Panc1 (cell line): ENCODE measurements at regions not wholly inside any gene's neighbourhood (a gene's known extent, or its start where the extent isn't known, plus 50 kb on each side); places are given as distances from the start of the nearest gene placed in this dataset.

Experiments
- ATAC-seq: fragments of 200-7000 bp; cut with Tn5 transposase; 2 replicates; pipeline ENCODE4 v1.9.1; 2020; ENCODE audit warnings: mild to moderate bottlenecking, moderate library complexity
- BruUV-seq: library from RNA; stranded (reverse); fragments of 400-500 nt; replicated peaks from 2 replicates; lab custom pipeline; 2021; lab: Mats Ljungman, UMichigan
- CTCF ChIA-PET: fragments of 300-600 bp; sonication (Branson Sonifier 250); formaldehyde crosslinking; loops from one replicate; lab custom pipeline; 2022; ENCODE audit warnings: antibody characterized with exemption; lab: Charles Lee
- POLR2A ChIA-PET: fragments of 300-600 bp; sonication (Branson Sonifier 250); formaldehyde crosslinking; loops from one replicate; lab custom pipeline; 2022; ENCODE audit warnings: antibody characterized with exemption; lab: Charles Lee
- DNase-seq: peaks from one replicate; pipeline ENCODE4 v3.0.0-alpha.2; 2010; ENCODE audit warnings: low read depth, low spot score
- H3K27ac ChIP-seq: 2 replicates; pipeline ENCODE4 v1.5.1; 2011; ENCODE audit warnings: mild to moderate bottlenecking, low read length, inconsistent platforms
- H3K27me3 ChIP-seq: fragments of 200-500 bp; sonication (Bioruptor generic); 2 replicates; pipeline ENCODE4 v1.6.0; 2014; ENCODE audit warnings: low read length, inconsistent platforms; ENCODE audit not compliant: control insufficient read depth, insufficient read depth
- H3K36me3 ChIP-seq: fragments of 200-500 bp; sonication (Bioruptor generic); 2 replicates; pipeline ENCODE4 v1.5.1; 2014; ENCODE audit warnings: inconsistent platforms, mild to moderate bottlenecking, low read length, moderate library complexity; ENCODE audit not compliant: control insufficient read depth, insufficient read depth
- H3K4me1 ChIP-seq: 2 replicates; pipeline ENCODE4 v1.5.1; 2011; ENCODE audit warnings: inconsistent platforms, mild to moderate bottlenecking, low read length, moderate library complexity; ENCODE audit not compliant: control insufficient read depth, insufficient read depth
- H3K4me3 ChIP-seq, 2 experiments: 2 replicates each; pipeline ENCODE4 v1.5.1; 2011 to 2012; ENCODE audit warnings: low read depth in 2 of 2, low read length in 2 of 2, mild to moderate bottlenecking in 2 of 2, inconsistent platforms in 1 of 2, moderate library complexity in 1 of 2
- H3K9me3 ChIP-seq: fragments of 200-500 bp; sonication (Bioruptor generic); 2 replicates; pipeline ENCODE4 v1.5.1; 2014; ENCODE audit warnings: low read depth, mild to moderate bottlenecking, inconsistent platforms, low read length, moderate library complexity; ENCODE audit not compliant: control insufficient read depth, insufficient read depth
- CTCF ChIP-seq: fragments of 450-650 bp; IDR thresholded peaks from 2 replicates; pipeline ENCODE4 v1.5.1; 2017; ENCODE audit warnings: mild to moderate bottlenecking
- POLR2AphosphoS5 ChIP-seq: IDR thresholded peaks from 2 replicates; pipeline ENCODE4 v1.6.1; 2012; ENCODE audit warnings: mild to moderate bottlenecking, low read depth, low read length, moderate library complexity
- REST ChIP-seq, 2 experiments: IDR thresholded peaks; 2 replicates each; pipeline ENCODE4 v1.6.1; 2011 to 2012; ENCODE audit warnings: low read depth in 2 of 2, control low read depth in 1 of 2, low read length in 1 of 2, mild to moderate bottlenecking in 1 of 2, moderate library complexity in 1 of 2; ENCODE audit not compliant: insufficient read depth in 1 of 2
- SIN3A ChIP-seq: IDR thresholded peaks from 2 replicates; pipeline ENCODE4 v1.6.1; 2012; ENCODE audit warnings: low read depth, mild to moderate bottlenecking, low read length, moderate library complexity, borderline replicate concordance; ENCODE audit not compliant: insufficient read depth
- TCF7L2 ChIP-seq: IDR thresholded peaks from 2 replicates; pipeline ENCODE4 v1.6.1; 2011; ENCODE audit warnings: mild to moderate bottlenecking, low read depth, low read length, inconsistent platforms
- in situ Hi-C: cut with HindIII; loops from 2 replicates; pipeline ENCODE4 v1.10.0; 2016; ENCODE audit warnings: low sequenced_read_pairs, low pct_unique_long_range_greater_than_20kb
- intact Hi-C: fragments of 100-400 bp; cut with micrococcal nuclease; formaldehyde crosslinking; loops from one replicate; pipeline ENCODE4 v1.10.0; 2022; ENCODE audit not compliant: unreplicated experiment

- intact Hi-C loops, result no loop called here
- no peaks in the 10 kb centered on the region for H3K36me3 ChIP-seq
- H3K27me3 ChIP-seq, result no peaks in the 10 kb centered on the region
- BruUV-seq, result no TSS peak
- H3K4me1 ChIP-seq, result no peaks in the 10 kb centered on the region
- POLR2A ChIA-PET, result no interaction called here
- CTCF ChIA-PET, result no interaction called here
- DNase-seq (no peak), ATAC-seq (no peak)
- no peak overlapping the region for H3K4me3 ChIP-seq
- in situ Hi-C loops, result no loop called here
- no peak for TF ChIP-seq CTCF
- no peak for TF ChIP-seq TCF7L2
- TF ChIP-seq SIN3A, result no peak
- TF ChIP-seq REST (IDR thresholded peaks at IDR 0.05; ENCODE audit: insufficient read depth in 1 of 2, low read depth in 2 of 2, low read length in 1 of 2), result no peak
- H3K27ac ChIP-seq, result no peak overlapping the region
- H3K9me3 ChIP-seq, result no peaks in the 10 kb centered on the region
Measured at GRCh38 chr6:23633996-23634395, 492.0 kb upstream of the NRSN1 start.

GRCh38 chr6:23635150-23635549 is 490.9 kb upstream of the NRSN1 start:
- Histone ChIP-seq H3K27ac (no peak overlapping the region), H3K27me3 (no peaks in the 10 kb centered on the region), H3K9me3 (no peaks in the 10 kb centered on the region), H3K36me3 (no peaks in the 10 kb centered on the region), H3K4me1 (no peaks in the 10 kb centered on the region), H3K4me3 (no peak overlapping the region)
- POLR2A ChIA-PET, result no interaction called here
- BruUV-seq, result no TSS peak
- no peak for TF ChIP-seq POLR2AphosphoS5
- no peak for TF ChIP-seq TCF7L2
- no peak for TF ChIP-seq REST (IDR thresholded peaks at IDR 0.05; ENCODE audit: insufficient read depth in 1 of 2, low read depth in 2 of 2, low read length in 1 of 2)
- in situ Hi-C loops, result no loop called here
- CTCF ChIA-PET, result no interaction called here
- no peak for ATAC-seq
- no peak for DNase-seq
- intact Hi-C loops, result no loop called here
